Putamen (tissue), 1 donor: ENCODE measurements at regions not wholly inside any gene's neighbourhood (a gene's known extent, or its start where the extent isn't known, plus 50 kb on each side); places are given as distances from the start of the nearest gene placed in this dataset.

ENCODE experiments used
- DNase-seq: peaks from one replicate; pipeline ENCODE4 v3.0.0-alpha.2; 2016; ENCODE audit warnings: low spot score

DNA sequence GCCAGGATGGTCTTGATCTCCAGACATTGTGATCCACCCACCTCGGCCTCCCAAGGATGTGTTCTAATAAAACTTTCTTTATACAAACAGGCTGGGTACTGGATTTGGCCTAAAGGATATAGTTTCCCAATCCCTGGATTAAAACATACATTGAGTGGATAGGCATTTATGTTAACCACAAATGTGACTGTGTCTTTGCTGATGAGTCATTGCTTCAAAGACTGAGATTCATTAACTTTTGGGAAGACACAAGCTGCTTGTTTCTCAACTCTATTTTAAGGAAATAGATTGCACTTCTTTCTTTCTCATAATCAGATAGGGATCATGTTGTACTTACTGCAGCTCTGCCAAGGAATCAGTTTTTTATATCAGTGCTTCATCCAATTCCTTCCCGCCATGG, 131.3 kb upstream of the AGA start:
- no peak for DNase-seq

DNA sequence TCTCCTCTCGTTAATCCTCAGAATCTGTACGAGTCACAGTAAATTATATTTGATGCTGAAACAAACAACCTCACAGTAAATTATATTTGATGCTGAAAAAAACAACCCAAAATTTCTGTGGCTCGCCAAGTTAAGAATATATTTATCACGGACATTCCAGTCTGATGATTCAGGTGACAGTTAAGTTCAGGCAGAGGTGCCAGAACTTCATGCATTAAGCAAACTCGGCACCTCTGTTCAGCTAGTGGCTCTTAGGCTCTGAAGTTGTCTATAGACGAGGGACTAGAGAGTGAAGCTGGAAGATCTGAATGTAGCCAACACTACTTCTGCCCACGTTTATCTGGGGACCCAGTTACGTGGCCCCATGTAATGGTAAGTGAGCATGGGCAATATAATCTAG, 132.2 kb upstream of the AGA start:
- no peak for DNase-seq

DNA sequence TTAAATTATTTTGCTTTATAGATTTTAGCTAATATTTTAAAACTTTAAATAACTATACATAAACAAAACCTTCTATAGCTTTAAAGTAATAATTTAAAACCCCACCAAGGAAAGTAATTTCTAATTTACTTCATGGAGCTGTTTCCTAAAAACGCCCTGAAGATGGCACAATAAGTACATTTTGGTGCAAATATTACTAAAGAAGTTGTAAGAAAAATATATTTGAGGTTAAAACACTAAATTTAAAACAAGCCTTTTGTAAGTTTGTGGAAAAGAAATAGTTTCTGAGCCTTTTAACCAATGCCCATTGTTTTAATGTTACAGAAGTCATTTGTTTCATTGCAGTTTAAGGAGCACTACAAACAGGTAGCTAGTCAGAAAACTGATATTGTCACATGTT, 137.4 kb upstream of the AGA start:
- DNase-seq = no peak

DNA sequence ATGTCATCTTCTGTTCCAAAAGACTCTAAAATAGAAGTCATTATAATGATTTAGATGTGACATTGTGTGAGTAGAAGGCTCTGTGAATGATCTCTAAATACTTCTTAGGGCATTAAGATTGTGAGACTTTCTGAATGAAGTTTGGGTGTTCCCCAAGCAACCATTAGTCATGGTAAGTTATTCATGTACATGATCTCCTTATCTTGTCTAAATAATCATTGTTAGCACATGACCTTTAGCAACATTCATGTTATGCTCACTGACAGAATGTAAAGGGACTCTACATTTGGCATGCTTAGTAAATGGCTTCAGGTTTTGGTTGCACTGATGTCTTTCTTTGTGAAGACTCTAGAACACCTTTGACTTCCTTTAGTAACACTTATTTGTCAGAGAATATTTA, 140.8 kb upstream of the AGA start:
- DNase-seq = no peak

DNA sequence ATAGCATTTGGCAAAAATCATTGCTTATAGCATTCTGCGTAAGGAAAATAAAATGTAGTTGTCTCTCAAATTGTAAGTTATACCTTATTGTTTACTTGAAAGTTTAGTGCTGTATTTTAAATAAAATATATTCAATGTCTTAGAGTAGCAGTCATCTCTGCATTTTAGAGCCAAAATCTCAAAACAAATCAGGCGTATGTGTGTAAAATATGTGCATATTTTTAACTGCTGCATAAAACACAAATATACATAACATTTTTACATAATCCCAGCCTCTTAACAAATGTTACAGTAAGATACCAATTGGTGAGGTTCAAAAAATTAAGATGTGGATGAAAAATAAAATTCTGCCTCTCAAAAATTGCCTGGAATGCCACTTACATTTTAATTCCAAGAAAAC, 145.8 kb upstream of the AGA start:
- no peak for DNase-seq

DNA sequence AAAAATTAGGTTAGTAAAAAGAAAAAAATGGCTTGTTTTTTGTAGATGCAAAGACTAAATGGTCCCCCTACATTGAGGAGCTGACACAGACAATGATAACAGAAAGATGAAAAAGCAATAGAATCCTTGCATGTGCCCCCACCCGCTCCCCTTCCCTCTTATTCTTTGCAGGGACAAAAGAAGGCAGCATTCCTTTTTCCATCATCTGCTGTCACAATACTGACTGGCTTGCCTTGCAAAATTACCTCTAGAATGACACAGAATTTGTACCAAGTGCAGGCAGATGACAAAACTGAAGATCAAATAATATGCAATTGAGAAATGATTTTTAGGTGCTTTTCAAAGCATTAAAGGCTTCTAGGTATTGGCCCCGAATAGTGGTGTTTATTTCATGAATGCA, 153.1 kb upstream of the AGA start:
- DNase-seq = no peak

DNA sequence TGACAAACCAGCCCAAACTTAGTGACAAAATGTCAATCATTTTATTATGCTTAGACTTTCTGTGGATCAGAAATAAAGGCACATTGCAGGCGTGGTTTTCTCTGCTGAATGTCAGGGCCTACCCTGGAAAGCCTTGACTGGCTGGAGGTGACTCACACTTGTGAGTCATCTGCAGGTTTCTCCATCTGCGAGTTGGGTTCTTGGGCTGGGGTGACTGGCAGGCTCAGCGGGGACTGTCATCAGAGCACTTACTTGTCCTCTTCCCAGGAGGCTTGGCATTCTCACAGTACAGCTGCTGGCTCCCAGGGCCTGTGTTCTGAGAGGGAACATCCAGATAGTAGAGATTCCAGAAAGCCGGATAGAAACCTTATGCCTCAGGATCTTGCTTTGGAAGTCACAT, 153.8 kb upstream of the AGA start:
- DNase-seq = peak; percentile 57

DNA sequence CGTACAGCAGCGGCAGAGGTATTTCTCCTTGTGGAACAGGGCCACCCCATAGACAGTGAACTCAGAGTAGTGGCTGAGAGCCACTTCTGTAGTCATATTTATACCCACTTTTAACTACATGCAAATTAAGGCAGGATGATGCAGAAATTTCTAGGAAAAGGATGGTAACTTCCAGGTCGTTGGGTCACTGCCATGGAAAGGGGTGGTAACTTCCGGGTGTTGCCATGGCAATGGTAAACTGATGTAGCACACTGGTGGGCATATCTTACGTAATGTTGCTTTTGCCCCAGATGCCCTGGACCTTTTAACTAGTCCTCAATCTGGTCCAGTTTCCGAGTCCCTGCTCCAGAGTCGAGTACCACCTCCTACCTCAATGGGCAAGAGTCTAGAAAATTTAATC, 154.8 kb upstream of the AGA start:
- no peak for DNase-seq

DNA sequence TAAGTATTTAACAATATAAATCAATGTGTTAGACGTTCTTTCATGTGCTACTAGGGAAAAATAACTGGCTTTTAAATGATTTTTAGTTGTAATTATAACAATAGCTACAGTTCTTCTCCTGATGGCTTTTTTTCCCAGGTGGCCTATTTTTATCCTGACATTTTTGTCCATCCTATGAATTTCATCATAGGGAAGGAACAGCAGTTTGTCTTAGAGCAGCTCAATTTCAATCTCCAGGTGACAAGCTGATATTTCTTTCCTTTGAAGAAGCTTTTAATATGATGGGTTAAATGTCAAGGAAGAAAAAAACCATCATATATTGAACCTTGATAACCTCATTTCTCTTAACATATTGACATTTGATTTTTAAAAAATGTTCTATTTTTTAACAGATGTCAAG, 163.0 kb upstream of the AGA start:
- DNase-seq = no peak

DNA sequence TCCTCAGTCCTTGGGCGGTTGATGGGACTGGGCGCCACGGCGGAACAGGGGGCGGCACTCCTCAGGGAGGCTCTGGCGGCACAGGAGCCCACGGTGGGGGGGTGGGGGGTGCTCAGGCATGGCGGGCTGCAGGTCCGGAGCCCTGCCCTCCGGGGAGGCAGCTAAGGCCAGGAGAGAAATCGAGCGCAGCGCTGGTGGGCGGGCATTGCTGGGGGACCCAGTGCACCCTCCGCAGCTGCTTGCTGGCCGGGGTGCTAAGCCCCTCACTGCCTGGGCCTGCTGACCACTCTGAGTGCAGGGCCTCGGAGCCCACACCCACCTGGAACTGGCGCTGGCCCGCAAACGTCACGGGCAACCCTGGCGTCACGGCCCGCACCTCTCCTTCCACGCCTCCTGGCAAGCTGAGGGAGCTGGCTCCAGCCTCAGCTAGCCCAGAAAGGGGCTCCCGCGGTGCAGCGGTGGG, 164.9 kb upstream of the AGA start:
- DNase-seq = no peak

DNA sequence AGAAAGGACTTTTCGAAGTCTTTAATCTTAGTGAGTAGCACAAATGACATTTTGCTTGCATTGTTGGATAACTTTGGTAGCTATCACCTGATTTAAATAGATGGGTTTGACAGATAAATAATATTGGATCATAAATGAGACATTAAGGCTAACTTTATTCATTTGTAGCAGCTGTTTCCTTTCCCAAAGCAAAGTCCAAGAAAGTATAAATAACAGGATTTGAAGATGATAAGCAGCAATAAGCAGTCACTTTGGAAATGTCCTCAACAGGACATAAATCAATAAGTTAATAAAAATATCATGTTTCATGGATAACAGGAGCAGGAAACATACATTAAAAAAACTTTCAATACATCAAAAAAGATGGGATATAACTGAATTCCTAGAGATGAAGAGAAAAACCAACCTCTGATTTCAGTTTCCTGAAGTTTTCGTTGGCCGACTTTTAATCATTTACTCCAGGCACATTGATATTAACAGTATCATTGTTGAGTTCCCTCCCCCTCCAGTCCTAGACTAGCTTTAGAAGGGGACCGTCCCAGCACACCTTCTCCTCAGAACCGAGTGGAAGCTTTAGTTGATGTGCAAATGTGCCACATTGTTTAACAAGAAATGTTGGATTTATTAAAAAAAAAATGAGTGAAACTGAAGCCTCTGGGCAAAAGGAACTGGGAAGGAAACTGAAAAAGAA, 169.9 kb upstream of the AGA start:
- DNase-seq = no peak

DNA sequence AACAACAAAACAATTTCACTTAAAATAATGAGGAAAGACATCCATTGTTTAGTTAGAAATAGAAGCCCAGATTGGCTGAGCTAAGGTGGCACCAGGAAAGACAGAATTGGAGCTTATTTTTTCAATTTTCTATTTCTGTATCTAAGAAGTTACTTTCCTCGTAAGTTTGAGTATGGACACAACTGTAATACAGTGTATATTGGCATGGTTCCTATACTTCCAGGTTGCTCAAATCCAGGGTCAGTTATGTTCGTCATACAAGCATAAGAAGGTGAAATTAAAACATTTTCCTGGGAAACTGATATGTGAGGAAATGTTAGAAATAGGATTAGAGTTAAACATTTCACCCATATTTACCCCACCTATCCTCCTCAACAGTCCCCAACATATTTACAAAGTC, 170.4 kb upstream of the AGA start:
- no peak for DNase-seq

DNA sequence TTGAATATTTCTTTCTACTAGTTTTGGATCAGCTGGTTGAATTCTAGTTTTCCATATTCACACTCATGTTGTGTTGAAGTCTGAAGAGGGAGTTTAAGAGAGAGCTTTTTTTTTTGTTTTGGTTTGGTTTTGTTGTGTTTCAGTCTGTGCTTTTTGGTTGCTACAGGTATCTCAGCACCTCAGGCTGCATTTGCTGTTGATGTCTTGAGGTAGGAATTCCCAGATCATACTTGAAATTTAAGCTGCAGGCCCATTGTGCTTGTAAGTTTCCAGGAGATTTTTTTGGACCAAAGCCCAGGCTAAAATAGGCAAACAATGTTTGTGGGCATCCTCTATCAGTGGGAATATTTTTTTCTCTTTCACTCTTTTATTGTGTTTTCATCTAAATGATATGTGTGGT, 190.2 kb upstream of the AGA start:
- DNase-seq = no peak

DNA sequence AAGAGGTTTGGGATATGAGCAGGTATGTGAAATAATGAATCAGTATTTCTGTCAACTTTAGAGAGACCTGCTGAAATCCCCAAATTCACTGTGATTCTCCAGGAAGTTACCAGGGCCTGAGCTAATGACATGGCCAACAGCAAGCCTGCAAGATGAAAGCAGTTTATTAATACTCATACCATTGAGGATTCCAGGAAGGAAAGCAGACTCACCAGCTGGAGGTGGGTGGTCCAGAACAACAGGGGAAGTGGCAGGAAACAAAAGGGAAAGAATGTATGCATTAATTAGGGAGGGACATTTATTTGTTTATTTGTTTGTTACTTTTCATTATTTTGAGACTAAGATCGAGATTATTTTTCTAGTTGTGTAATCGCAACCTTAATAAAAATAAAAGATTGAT, 196.6 kb upstream of the AGA start:
- DNase-seq = no peak

DNA sequence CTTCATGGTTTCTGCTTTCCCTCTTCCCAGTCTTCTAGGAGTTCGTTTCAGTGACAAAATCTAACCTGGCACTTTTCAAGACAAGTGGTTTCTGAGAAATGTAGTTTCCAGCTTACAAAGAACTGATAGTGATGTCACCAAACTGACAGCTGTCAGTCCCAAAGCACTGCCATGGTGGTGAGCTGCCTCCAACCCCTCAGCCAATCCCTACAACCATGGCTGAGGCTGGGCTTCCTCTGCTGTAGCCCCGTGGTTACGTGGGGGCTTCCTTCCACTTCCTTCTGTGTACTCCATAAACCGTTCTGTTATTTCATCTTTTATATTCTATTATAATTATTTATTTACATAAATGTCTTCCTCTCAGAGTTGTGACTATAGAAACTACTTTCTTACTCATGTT, 198.6 kb upstream of the AGA start:
- no peak for DNase-seq

DNA sequence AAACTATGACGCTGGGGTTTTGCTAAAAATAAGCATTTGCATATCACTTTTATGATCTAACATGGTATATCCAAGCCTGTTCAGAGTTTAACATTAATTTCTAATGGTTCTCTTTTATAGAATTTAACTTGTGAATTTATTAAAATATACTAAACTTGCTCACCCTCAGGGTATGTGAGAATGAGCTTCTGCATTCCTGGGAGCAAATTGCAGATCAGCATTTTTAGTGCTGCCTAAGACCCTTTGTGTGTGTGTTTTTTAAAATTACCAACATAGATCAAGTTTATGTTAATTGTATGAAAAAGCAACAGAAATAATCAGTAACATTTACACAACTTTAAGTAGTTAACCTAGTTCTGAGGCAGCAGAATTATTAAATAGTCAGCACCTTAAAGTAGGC, 218.0 kb upstream of the AGA start:
- no peak for DNase-seq

DNA sequence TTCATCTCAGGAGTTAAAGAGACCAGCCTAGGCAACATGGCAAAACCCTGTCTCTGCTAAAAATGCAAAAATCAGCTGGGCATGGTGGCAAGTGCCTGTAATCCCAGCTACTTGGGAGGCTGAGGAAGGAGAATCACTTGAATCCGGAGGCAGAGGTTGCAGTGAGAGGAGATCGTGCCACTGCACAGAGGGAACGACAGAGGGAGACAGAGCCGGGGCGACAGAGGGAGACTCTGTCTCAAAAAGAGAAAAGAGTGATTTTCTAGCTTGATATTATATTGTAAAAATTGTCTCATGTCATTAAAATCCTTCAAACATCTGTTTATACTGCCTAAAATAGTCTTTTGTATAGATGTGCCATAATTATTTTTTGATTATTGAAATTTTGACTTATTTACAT, 225.4 kb upstream of the AGA start:
- no peak for DNase-seq

DNA sequence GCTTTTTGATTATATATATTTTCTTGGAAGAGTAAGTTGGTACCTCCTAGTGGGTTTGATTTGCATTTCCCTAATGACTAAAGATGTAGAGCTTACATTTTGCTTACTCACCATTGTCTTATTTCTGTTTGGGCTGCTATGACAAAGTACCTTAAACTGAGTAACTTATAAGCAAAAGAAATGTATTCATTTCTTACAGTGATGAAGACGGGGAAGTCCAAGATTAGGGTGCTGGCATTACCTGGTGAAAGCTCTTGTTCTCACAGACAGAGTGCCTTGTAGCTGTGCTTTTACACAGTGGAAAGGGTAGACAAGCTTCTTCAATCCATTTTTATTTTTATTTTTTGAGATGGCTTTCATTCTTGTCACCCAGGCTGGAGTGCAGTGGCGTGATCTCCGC, 229.2 kb upstream of the AGA start:
- DNase-seq = no peak

DNA sequence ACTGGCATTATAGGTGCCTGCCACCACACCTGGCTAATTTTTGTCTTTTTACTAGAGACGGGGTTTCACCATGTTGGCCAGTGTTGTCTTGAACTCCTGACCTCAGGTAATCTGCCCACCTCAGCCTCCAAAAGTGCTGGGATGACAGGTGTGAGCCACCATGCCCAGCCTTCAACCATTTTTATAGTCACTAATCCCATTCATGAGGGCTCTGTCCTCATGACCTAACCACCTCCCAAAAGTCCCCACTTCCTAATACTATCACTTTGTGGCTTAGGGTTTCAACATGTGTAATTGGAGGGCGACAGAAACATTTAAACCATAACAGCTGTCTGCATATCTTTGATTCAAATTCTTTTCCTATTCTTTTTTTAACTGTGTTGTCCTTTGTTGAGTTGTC, 229.6 kb upstream of the AGA start:
- no peak for DNase-seq

DNA sequence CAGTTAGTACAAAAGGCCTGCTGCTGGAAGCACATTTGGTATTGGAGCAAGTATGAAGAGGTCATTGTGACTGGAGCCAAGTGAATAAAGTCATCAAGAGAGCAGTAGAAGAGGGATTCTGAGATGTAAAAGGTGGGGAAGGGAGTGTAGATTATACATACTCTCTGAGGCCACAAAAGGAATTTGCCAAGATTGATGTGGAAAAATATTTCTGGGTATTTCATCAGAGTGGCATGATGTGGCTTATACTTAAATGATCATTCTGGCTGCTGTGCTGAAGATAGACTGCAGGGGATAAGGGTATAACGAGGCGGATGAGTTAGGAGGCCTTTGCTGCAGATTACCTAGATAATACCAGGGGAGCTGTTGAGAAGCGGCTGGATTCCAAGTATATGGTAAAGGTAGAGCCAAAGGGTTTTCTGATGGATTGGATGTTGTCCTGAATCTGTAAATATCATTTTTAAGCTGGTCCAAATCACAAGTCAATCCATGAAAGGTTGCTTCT, 231.8 kb upstream of the AGA start:
- DNase-seq = no peak

DNA sequence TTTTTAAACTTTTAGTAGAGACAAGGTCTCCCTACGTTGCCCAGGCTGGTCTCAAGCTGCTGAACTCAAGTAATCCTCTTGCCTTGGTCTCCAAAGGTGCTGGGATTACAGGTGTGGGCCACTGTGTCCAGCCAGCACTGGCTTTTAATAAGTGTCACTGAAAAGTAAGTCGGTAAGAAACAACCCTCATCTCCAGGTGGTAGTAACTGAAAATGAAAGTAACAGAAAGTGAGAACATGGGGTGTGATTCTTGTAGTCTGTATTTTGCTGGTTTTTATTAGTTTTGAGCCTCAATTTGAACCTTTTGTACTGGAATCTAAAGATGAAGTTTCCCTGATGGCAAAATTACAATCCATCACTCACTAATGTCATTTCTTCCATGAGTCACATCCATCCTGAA, 238.1 kb upstream of the AGA start:
- no peak for DNase-seq

DNA sequence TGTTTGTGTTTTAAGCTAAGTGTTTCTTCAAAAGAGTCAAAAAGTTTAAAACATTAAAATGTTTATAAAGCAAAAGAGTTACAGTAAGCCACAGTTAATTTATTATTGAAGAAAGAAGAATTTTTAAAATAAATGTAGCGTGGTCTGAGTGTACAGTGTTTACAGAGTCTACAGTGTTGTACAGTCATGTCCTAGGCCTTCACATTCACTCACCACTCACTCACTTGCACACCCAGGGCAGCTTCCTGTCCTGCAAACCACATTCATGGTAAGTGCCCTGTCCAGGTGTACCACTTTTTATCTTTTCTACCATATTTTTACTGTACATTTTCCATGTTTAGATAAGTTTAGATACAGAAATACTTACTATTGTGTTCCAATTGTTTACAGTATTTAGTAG, 239.7 kb upstream of the AGA start:
- no peak for DNase-seq

DNA sequence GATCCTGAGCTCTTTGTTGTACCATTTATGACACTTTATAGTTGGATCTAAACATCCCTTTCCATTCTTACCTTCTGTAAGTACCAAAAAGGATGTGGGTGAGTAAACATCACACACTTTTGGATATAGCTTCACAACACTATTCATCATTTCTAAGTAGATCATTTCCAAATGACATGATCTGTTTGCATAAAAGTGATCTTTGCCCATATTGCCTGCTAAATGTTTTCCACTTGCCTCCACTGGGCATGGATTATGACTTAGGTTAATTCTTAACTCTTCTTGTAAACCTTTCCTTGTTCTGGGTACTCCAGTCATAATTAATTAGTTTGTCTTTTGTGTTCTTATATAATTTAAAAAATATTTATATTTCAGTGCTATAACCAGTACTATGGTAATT, 244.9 kb upstream of the AGA start:
- DNase-seq = no peak

DNA sequence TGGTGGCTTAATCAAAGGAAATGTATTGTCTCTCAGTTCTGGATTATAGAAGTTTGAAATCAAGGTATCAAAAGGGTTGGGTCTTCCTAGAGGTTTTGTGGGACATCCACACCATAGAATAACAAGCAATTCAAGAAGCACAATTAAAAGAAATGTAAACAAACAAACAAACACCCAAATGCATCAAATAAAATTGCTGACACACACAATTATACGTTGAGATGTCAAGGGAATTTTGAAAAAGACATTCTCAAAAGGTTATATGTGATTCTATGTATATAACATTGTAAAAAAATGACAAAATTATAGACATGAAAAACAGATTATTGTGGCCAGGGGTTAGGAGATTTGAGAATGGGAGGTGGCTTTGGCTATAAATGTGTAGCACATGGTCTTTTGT, 250.7 kb upstream of the AGA start:
- no peak for DNase-seq
